GM18909 (cell line): ENCODE measurements at regions not wholly inside any gene's neighbourhood (a gene's known extent, or its start where the extent isn't known, plus 50 kb on each side); places are given as distances from the start of the nearest gene placed in this dataset.

Experiments used
- ATAC-seq: cut with Tn5 transposase; IDR thresholded peaks from one replicate; pipeline ENCODE4 v1.9.1; 2021; ENCODE audit warnings: mild to moderate bottlenecking; ENCODE audit not compliant: unreplicated experiment, poor library complexity

GRCh38 chr18:29003194-29003593 is 826.3 kb upstream of the CDH2 start:
- ATAC-seq: no peak

DNA sequence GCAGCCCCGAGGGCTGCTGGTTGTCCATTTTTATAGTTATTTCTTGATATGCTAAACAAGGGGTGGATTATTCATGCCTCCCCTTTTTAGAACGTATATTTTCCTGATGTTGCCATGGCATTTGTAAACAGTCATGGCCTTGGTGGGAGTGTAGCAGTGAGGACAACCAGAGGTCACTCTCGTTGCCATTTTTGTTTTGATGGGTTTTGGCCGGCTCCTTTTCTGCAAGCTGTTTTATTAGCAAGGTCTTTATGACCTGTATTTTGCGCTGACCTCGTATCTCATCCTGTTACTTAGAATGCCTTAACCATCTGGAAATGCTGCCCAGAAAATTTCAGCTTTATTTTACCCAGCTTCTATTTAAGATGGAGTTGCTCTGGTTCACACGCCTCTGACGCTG is 825.8 kb upstream of the CDH2 start:
- ATAC-seq: no peak

DNA sequence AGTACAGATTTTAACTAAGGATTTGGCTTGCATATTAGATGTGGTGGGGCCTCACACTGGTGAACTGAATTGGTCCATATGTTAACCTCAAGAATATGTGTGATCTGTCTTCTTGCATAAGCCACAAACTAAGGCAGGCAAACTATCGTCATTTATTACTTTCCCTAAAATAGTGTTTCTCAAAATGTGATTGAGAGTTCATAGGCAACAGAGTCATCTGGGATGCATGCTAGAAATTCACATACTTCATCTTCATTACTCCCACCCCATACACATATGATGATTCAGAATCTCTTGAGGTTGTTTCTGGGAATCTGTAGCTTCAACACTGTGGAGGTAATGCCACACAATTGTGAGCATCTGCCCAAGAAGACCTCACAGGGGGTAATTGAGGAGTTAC is 822.8 kb upstream of the CDH2 start:
- ATAC-seq: no peak

- no peak for ATAC-seq
Measured at GRCh38 chr18:28995319-28995718, 818.4 kb upstream of the CDH2 start.

DNA sequence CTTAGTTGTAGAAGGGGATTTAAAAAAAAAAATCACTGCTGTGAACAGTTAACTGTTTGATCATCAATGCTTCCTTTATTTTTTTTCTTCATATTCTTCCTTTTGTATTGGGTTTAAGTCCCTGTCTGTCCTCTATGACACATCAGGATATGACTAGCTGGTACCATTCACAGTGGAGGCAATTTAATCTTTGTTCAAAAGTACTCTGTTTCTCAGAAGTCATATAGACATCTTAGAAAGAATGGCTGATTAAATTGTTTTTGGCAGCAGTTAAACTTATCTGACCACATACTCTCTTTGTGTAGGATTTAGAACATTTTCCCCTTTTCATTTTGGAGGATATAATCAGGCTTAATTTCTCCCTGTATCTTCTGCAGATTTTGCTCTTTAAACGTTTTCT is 807.8 kb upstream of the CDH2 start:
- ATAC-seq: no peak

DNA sequence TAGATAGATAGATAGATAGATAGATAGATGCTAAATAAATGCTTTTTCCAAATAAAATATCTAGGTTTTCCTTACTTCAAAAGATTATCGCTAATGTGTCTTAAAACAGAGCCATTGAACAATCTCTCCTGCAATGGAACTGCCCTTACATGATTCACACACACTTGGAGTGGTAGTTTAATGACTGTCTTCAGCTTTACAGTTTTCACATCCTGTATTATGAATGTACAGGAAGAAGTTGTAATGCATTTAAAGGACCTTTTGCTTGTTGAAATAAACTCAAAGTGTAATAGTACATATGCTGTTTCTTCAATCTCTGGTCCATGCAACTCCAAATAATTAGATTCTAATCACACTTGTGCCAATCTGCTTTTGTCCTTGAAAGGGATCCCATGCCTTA is 797.6 kb upstream of the CDH2 start:
- no peak for ATAC-seq

GRCh38 chr18:28973324-28973723 is 796.4 kb upstream of the CDH2 start:
- no peak for ATAC-seq

- no peak for ATAC-seq
Measured at GRCh38 chr18:28972333-28972907, 795.5 kb upstream of the CDH2 start.

GRCh38 chr18:28963481-28963880 is 786.6 kb upstream of the CDH2 start:
- no peak for ATAC-seq

GRCh38 chr18:28961669-28962228 is 784.8 kb upstream of the CDH2 start:
- no peak for ATAC-seq

DNA sequence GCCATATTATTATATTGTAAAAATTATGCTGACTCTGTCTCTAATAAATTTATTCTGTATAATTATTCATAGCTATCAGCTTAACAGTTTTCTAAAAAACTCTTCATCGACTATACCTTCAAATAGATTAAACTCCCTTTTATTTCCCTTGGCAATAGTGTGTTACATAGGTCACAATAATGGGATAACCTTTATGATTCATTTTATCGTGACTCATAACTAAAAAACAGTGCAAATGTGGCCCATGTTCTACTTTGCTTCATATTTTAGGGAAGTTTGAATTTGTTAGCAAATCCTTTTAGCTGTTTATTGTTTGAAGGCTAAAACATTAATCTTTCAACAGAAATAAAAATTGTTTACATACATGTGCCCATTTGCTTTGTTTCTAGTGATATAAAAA is 783.2 kb upstream of the CDH2 start:
- no peak for ATAC-seq

DNA sequence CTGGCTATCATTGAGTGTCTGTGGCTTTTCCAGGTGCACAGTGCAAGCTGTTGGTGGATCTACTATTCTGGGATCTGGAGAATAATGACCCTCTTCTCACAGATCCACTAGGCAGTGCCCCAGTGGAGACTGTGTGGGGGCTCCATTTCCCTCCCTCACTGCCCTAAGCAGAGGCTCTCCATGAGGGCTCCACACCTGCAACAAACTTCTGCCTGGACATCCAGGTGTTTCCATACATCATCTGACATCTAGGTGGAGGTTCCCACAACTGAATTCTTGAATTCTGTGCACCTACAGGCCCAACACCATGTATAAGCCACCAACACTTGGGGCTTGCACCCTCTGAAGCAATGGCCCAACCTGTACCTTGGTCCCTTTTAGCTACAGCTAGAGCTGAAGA is 775.4 kb upstream of the CDH2 start:
- no peak for ATAC-seq

GRCh38 chr18:28947900-28948299 is 771.0 kb upstream of the CDH2 start:
- no peak for ATAC-seq

DNA sequence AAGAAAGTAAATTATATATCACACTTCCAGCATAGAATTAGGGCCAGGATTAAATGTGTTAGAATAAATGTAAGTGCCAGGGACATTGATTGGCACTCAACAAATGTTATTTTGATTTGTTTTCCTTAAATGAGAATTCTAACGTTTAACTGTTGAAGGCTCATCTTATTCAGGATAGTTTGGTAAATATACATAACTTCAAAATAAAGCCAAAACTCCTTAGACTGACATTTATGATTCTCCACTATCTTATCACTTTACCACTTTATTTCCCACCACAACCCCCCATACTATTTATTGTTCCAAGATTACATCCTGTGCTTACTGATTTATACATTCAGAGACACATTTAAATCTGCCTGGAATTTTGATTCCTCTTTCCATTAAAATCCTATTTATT is 769.5 kb upstream of the CDH2 start:
- no peak for ATAC-seq

DNA sequence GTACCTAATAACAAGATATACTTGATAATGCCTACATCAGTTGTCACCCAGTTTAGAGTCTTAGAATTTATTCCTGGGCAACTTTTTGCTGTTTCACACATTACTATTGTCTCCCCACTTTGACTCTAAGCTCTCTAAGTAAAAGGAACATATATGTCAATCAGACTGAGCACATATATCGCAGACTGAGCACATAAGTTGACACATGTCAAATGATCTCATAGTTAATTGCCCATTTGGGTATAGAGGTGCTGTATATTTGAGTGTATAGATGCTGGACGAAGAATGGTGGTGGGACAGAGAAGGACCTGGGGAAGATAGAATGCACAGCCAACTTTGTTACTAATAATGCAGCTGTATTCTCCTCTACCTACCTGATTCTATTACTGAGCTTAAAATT is 746.0 kb upstream of the CDH2 start:
- no peak for ATAC-seq

- ATAC-seq: no peak
Measured at GRCh38 chr18:28916456-28916855, 739.5 kb upstream of the CDH2 start.

DNA sequence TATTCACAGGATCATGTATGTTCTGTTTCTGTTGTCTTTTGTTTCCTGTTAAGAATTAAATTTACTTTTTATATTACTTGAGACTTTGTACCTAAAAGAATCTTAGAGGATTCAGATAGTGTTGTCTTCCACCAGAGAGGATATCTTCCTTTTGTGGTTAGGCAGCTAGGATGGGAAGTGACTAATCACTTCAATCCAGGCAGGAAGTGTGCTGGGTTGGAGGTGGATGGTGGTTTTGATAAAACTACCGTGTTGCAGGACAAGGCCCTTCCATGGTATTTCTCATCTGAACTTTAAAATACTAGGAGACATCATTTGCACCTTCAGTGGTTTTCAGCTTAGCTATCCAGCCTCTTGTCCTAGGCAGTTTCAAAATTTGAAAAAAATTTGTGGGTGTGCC is 728.6 kb upstream of the CDH2 start:
- ATAC-seq: no peak

GRCh38 chr18:28904789-28905364 is 727.9 kb upstream of the CDH2 start:
- ATAC-seq: no peak

- ATAC-seq: no peak
Measured at GRCh38 chr18:28903306-28903705, 726.4 kb upstream of the CDH2 start.

GRCh38 chr18:28890791-28891190 is 713.9 kb upstream of the CDH2 start:
- ATAC-seq: no peak

- ATAC-seq: no peak
Measured at GRCh38 chr18:28884304-28884703, 707.4 kb upstream of the CDH2 start.

- ATAC-seq: no peak
Measured at GRCh38 chr18:28880856-28881255, 703.9 kb upstream of the CDH2 start.
